IMR-90 (cell line): ENCODE measurements at regions not wholly inside any gene's neighbourhood (a gene's known extent, or its start where the extent isn't known, plus 50 kb on each side); places are given as distances from the start of the nearest gene placed in this dataset.

Source experiments
- CEBPB ChIP-seq: IDR thresholded peaks from 2 replicates; pipeline ENCODE4 v1.6.1; 2012; ENCODE audit warnings: low read depth, low read length, improper control_type of control experiment
- FOS ChIP-seq: fragments of 150-350 bp; IDR thresholded peaks from 2 replicates; pipeline ENCODE4 v1.6.1; 2016; ENCODE audit warnings: low read depth, low read length
- MAZ ChIP-seq: IDR thresholded peaks from 2 replicates; pipeline ENCODE4 v1.6.1; 2012; ENCODE audit warnings: low read depth, mild to moderate bottlenecking, low read length, improper control_type of control experiment, moderate library complexity, borderline replicate concordance
- POLR2A ChIP-seq: IDR thresholded peaks from 2 replicates; pipeline ENCODE4 v1.6.1; 2012; ENCODE audit warnings: mild to moderate bottlenecking, low read depth, low read length
- RAD21 ChIP-seq: IDR thresholded peaks from 2 replicates; pipeline ENCODE4 v1.6.1; 2012; ENCODE audit warnings: low read length, improper control_type of control experiment
- RCOR1 ChIP-seq: IDR thresholded peaks from 2 replicates; pipeline ENCODE4 v1.6.1; 2012; ENCODE audit warnings: mild to moderate bottlenecking, low read length, improper control_type of control experiment; ENCODE audit not compliant: insufficient replicate concordance
- SMC3 ChIP-seq: fragments of 150-350 bp; IDR thresholded peaks from 2 replicates; pipeline ENCODE4 v1.6.1; 2016; ENCODE audit warnings: low read depth, mild to moderate bottlenecking, antibody characterized with exemption, low read length, moderate library complexity
- TF ChIP-seq, protein P1 (sequence below): conservative IDR thresholded peaks from 2 replicates; pipeline ENCODE4 v1.5.1; 2012; ENCODE audit warnings: mild to moderate bottlenecking, low read depth, low read length, improper control_type of control experiment

DNA sequence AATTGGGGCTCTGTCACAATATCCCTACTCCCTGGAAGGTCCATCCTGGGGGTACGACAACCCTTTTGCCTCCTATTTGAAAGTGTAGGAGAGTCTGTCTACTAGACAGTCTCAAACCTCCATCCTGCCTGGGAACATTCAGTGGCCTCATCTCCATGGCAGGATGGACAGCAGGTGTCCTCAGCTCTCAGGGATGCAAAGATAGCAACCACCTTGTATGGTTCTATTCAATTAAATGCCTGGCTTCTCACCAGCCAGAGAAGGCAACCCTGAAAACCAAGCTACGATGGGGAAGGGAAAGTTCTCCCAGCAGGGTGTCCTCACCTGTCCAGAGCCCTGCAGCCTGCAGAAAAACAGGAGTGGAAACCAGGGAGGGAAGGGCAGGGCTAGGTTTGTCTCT is 164.9 kb downstream of the MIAT start:
- no peak for TF ChIP-seq SMC3
- TF ChIP-seq POLR2A, result no peak
- TF ChIP-seq, protein P1, sequence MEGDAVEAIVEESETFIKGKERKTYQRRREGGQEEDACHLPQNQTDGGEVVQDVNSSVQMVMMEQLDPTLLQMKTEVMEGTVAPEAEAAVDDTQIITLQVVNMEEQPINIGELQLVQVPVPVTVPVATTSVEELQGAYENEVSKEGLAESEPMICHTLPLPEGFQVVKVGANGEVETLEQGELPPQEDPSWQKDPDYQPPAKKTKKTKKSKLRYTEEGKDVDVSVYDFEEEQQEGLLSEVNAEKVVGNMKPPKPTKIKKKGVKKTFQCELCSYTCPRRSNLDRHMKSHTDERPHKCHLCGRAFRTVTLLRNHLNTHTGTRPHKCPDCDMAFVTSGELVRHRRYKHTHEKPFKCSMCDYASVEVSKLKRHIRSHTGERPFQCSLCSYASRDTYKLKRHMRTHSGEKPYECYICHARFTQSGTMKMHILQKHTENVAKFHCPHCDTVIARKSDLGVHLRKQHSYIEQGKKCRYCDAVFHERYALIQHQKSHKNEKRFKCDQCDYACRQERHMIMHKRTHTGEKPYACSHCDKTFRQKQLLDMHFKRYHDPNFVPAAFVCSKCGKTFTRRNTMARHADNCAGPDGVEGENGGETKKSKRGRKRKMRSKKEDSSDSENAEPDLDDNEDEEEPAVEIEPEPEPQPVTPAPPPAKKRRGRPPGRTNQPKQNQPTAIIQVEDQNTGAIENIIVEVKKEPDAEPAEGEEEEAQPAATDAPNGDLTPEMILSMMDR, result no peak
- no peak for TF ChIP-seq CEBPB
- no peak for TF ChIP-seq RCOR1
- no peak for TF ChIP-seq RAD21
- TF ChIP-seq FOS, result no peak
- TF ChIP-seq MAZ, result no peak
